Vagina (tissue), 2 donors: ENCODE measurements at regions not wholly inside any gene's neighbourhood (a gene's known extent, or its start where the extent isn't known, plus 50 kb on each side); places are given as distances from the start of the nearest gene placed in this dataset.

ENCODE experiments used
- CTCF ChIP-seq, 3 experiments: fragments of 450-650 bp in 2 of 3; fragments of 200-600 bp in 1 of 3; sonication (generic) in 1 of 3; IDR thresholded peaks; one replicate each; pipeline ENCODE4 v1.5.1; 2017 to 2019; ENCODE audit warnings: antibody characterized with exemption in 3 of 3, mild to moderate bottlenecking in 2 of 3, moderate library complexity in 2 of 3
- POLR2A ChIP-seq, 2 donors: fragments of 450-650 bp; IDR thresholded peaks; one replicate each; pipeline ENCODE4 v1.6.1; 2017; ENCODE audit warnings: antibody characterized with exemption in 2 of 2, mild to moderate bottlenecking in 2 of 2, moderate library complexity in 2 of 2
- POLR2AphosphoS5 ChIP-seq, 2 donors: sonication (generic); formaldehyde crosslinking; IDR thresholded peaks; one replicate each; pipeline ENCODE4 v1.9.0; 2017; ENCODE audit warnings: antibody characterized with exemption in 2 of 2, mild to moderate bottlenecking in 2 of 2, low read depth in 1 of 2; ENCODE audit not compliant: insufficient read depth in 1 of 2

GRCh38 chr1:243959998-243960397, 91.1 kb upstream of the ZBTB18 start:
- TF ChIP-seq CTCF (IDR thresholded peaks at IDR 0.05) (no peak), POLR2A (IDR thresholded peaks at IDR 0.05) (no peak), POLR2AphosphoS5 (IDR thresholded peaks at IDR 0.05; ENCODE audit: insufficient read depth in 1 of 2, low read depth in 1 of 2) (no peak)
